GM12878 (cell line): ENCODE measurements at regions not wholly inside any gene's neighbourhood (a gene's known extent, or its start where the extent isn't known, plus 50 kb on each side); places are given as distances from the start of the nearest gene placed in this dataset.

Source experiments
- ATAC-seq: fragments of 200-7000 bp; cut with Tn5 transposase; 3 replicates; pipeline ENCODE4 v1.9.1; 2020; ENCODE audit warnings: mild to moderate bottlenecking, moderate library complexity
- BruUV-seq: library from RNA; stranded (reverse); fragments of 400-500 nt; replicated peaks from 2 replicates; lab custom pipeline; 2021; lab: Mats Ljungman, UMichigan
- CTCF ChIA-PET: fragments of 300-600 bp; sonication (Branson Sonifier 250); formaldehyde crosslinking; extraction: SDS; loops from one replicate; lab custom pipeline; 2021; ENCODE audit warnings: inconsistent platforms; lab: Yijun Ruan, JAX
- POLR2A ChIA-PET: fragments of 350-600 bp; formaldehyde crosslinking; extraction: SDS; loops from one replicate; lab custom pipeline; 2021; ENCODE audit warnings: inconsistent platforms; lab: Charles Lee
- RAD21 ChIA-PET: fragments of 300-600 bp; sonication (Branson Sonifier 250); formaldehyde crosslinking; loops from one replicate; lab custom pipeline; 2023; ENCODE audit warnings: antibody characterized with exemption; ENCODE audit not compliant: unreplicated experiment; lab: Charles Lee
- SMC1A ChIA-PET: fragments of 300-600 bp; sonication (Branson Sonifier 250); formaldehyde crosslinking; loops from one replicate; lab custom pipeline; 2023; ENCODE audit not compliant: unreplicated experiment, uncharacterized antibody; lab: Charles Lee
- DNase-seq: peaks from one replicate; pipeline ENCODE4 v3.0.0-alpha.2; 2011; ENCODE audit warnings: low read depth, low spot score
- FAIRE-seq: peaks from 3 replicates; lab custom pipeline; 2011; peaks lifted over from hg19 to GRCh38; lab: Jason Lieb, UNC
- H2AFZ ChIP-seq: 2 replicates; pipeline ENCODE4 v1.6.0; 2011; ENCODE audit warnings: low read depth, low read length, control low read depth; ENCODE audit not compliant: control insufficient read depth
- H3K27ac ChIP-seq: 2 replicates; pipeline ENCODE4 v1.5.1; 2011; ENCODE audit warnings: control low read depth; ENCODE audit not compliant: control insufficient read depth, insufficient read depth
- H3K27me3 ChIP-seq, 2 experiments: replicated peaks in 1 of 2; 2 replicates each; pipeline versions ENCODE4 v1.6.0 to v1.6.1; 2011; ENCODE audit warnings: low read length in 1 of 2; ENCODE audit not compliant: control insufficient read depth in 2 of 2, insufficient read depth in 2 of 2
- H3K36me3 ChIP-seq, 2 experiments: 2 replicates each; pipeline ENCODE4 v1.5.1; 2011; ENCODE audit warnings: low read length in 1 of 2; ENCODE audit not compliant: control insufficient read depth in 2 of 2, insufficient read depth in 2 of 2
- H3K4me1 ChIP-seq: 2 replicates; pipeline ENCODE4 v1.6.1; 2011; ENCODE audit warnings: mild to moderate bottlenecking, low read length, moderate library complexity, mixed read lengths; ENCODE audit not compliant: control insufficient read depth, insufficient read depth
- H3K4me2 ChIP-seq: 2 replicates; pipeline ENCODE4 v1.6.0; 2011; ENCODE audit warnings: control low read depth; ENCODE audit not compliant: control insufficient read depth, insufficient read depth
- H3K4me3 ChIP-seq: fragments of 200-600 bp; sonication (generic); 2 replicates; pipeline ENCODE4 v1.5.1; 2016
- H3K79me2 ChIP-seq: 2 replicates; pipeline ENCODE4 v1.6.0; 2011; ENCODE audit warnings: low read length; ENCODE audit not compliant: control insufficient read depth, insufficient read depth
- H3K9ac ChIP-seq: 2 replicates; pipeline ENCODE4 v1.8.0; 2011; ENCODE audit warnings: low read length, control low read depth, mixed read lengths; ENCODE audit not compliant: control insufficient read depth, insufficient read depth
- H3K9me3 ChIP-seq: replicated peaks from 3 replicates; pipeline ENCODE4 v1.5.1; 2011; ENCODE audit warnings: mild to moderate bottlenecking, low read length; ENCODE audit not compliant: control insufficient read depth, insufficient read depth
- H4K20me1 ChIP-seq: 2 replicates; pipeline ENCODE4 v1.6.0; 2011; ENCODE audit not compliant: control insufficient read depth, insufficient read depth
- ATF2 ChIP-seq: IDR thresholded peaks from 2 replicates; pipeline ENCODE4 v1.6.1; 2012; ENCODE audit warnings: low read length, inconsistent platforms
- CHD1 ChIP-seq: IDR thresholded peaks from 2 replicates; pipeline ENCODE4 v1.6.1; 2012; ENCODE audit warnings: low read depth, low read length, improper control_type of control experiment
- CREM ChIP-seq: IDR thresholded peaks from 2 replicates; pipeline ENCODE4 v1.6.1; 2014; ENCODE audit warnings: antibody characterized with exemption, low read depth
- FOXK2 ChIP-seq: fragments of 450-650 bp; IDR thresholded peaks from 2 replicates; pipeline ENCODE4 v1.6.1; 2017; ENCODE audit warnings: mild to moderate bottlenecking, moderate library complexity
- GATAD2B ChIP-seq: fragments of 450-650 bp; conservative IDR thresholded peaks from 2 replicates; pipeline ENCODE4 v1.6.1; 2017; ENCODE audit warnings: low read depth, mild to moderate bottlenecking, moderate library complexity
- IRF4 ChIP-seq: IDR thresholded peaks from 2 replicates; pipeline ENCODE4 v1.6.1; 2011; ENCODE audit warnings: low read depth, low read length
- MXI1 ChIP-seq: fragments of 150-350 bp; IDR thresholded peaks from 2 replicates; pipeline ENCODE4 v1.6.1; 2011; ENCODE audit warnings: low read depth, mild to moderate bottlenecking, inconsistent platforms, low read length, improper control_type of control experiment
- NFXL1 ChIP-seq: fragments of 450-650 bp; IDR thresholded peaks from 2 replicates; pipeline ENCODE4 v1.6.1; 2017; ENCODE audit warnings: antibody characterized with exemption, mild to moderate bottlenecking, borderline replicate concordance
- NR2C1 ChIP-seq: fragments of 450-650 bp; IDR thresholded peaks from 2 replicates; pipeline ENCODE4 v1.6.1; 2017; ENCODE audit warnings: antibody characterized with exemption, mild to moderate bottlenecking, moderate library complexity
- RBBP5 ChIP-seq: fragments of 200-600 bp; sonication (generic); conservative IDR thresholded peaks from 2 replicates; pipeline ENCODE4 v1.6.1; 2016
- SRF ChIP-seq, 2 experiments: IDR thresholded peaks; 2 replicates each; pipeline ENCODE4 v1.6.1; 2011; ENCODE audit warnings: low read depth in 2 of 2, low read length in 2 of 2, mild to moderate bottlenecking in 1 of 2, moderate library complexity in 1 of 2
- WRNIP1 ChIP-seq: IDR thresholded peaks from 2 replicates; pipeline ENCODE4 v1.6.1; 2011; ENCODE audit warnings: low read depth, low read length, improper control_type of control experiment, borderline replicate concordance
- YBX1 ChIP-seq: fragments of 450-650 bp; IDR thresholded peaks from 2 replicates; pipeline ENCODE4 v1.6.1; 2016; ENCODE audit warnings: antibody characterized with exemption
- ZNF592 ChIP-seq: fragments of 450-650 bp; IDR thresholded peaks from 2 replicates; pipeline ENCODE4 v1.6.1; 2017; ENCODE audit warnings: mild to moderate bottlenecking, moderate library complexity
- WGBS: methylation state at CpG from one replicate; pipeline ENCODE4 v1.1.6; 2016; ENCODE audit warnings: low lambda C conversion rate; ENCODE audit not compliant: insufficient replicate concordance, insufficient coverage; ENCODE audit errors: missing lambda C conversion rate; 5-methylcytosine and 5-hydroxymethylcytosine counted together
- in situ Hi-C: fragments of 300-500 bp; cut with MboI; formaldehyde crosslinking; loops from 9 replicates; pipeline ENCODE4 v1.14.3; 2018; ENCODE audit warnings: mixed read lengths
- intact Hi-C: fragments of 100-400 bp; cut with micrococcal nuclease; formaldehyde crosslinking; loops from one replicate; pipeline ENCODE4 v1.14.2; 2022; ENCODE audit not compliant: unreplicated experiment

GRCh38 chr2:19101968-19102367 is 256.5 kb downstream of the OSR1 start:
- ChIA-PET POLR2A (no interaction called here), CTCF (no interaction called here), SMC1A (no interaction called here)
- no peak overlapping the region for H3K27ac ChIP-seq
- 36% methylated on average over 3 of the region's 3 CpGs for WGBS
- intact Hi-C loops, result no loop called here
- no peaks in the 10 kb centered on the region for H4K20me1 ChIP-seq
- no peaks in the 10 kb centered on the region for H3K27me3 ChIP-seq
- ATAC-seq (no peak), FAIRE-seq (no peak), DNase-seq (no peak)
- H3K9me3 ChIP-seq, result no peaks in the 10 kb centered on the region
- in situ Hi-C loops, result no loop called here
- BruUV-seq, result no TSS peak
- no peaks in the 10 kb centered on the region for H3K79me2 ChIP-seq
- TF ChIP-seq NFXL1 (no peak), CHD1 (no peak), GATAD2B (no peak), CREM (no peak)
- TF ChIP-seq, all 136 proteins: peak for 0
- Histone ChIP-seq H3K4me3 (no peak overlapping the region), H2AFZ (no peak overlapping the region), H3K4me1 (no peaks in the 10 kb centered on the region), H3K36me3 (no peaks in the 10 kb centered on the region), H3K9ac (no peak overlapping the region), H3K4me2 (no peak overlapping the region)
- RAD21 ChIA-PET, result no interaction called here

GRCh38 chr2:19100570-19100969 is 257.9 kb downstream of the OSR1 start:
- no TSS peak for BruUV-seq
- Histone ChIP-seq H3K4me2 (no peak overlapping the region), H3K27me3 (no peaks in the 10 kb centered on the region), H3K9ac (no peak overlapping the region), H3K79me2 (no peaks in the 10 kb centered on the region), H2AFZ (no peak overlapping the region), H3K9me3 (no peaks in the 10 kb centered on the region), H3K4me1 (no peaks in the 10 kb centered on the region), H3K36me3 (no peaks in the 10 kb centered on the region), H3K4me3 (no peak overlapping the region), H3K27ac (no peak overlapping the region), H4K20me1 (no peaks in the 10 kb centered on the region)
- WGBS, result 0% methylated on average over 2 of the region's 2 CpGs
- ATAC-seq (no peak), DNase-seq (no peak), FAIRE-seq (no peak)
- ChIA-PET SMC1A (no interaction called here), POLR2A (no interaction called here), CTCF (no interaction called here), RAD21 (no interaction called here)
- TF ChIP-seq ATF2 (no peak), NR2C1 (no peak), FOXK2 (no peak), WRNIP1 (no peak), ZNF592 (no peak), SRF (IDR thresholded peaks at IDR 0.05; ENCODE audit: low read depth in 2 of 2, low read length in 2 of 2) (no peak), MXI1 (no peak), YBX1 (no peak), RBBP5 (no peak), IRF4 (no peak)
- intact Hi-C loops (no loop called here), in situ Hi-C loops (no loop called here)
